Skeletal muscle cell (primary cell): ENCODE measurements at regions not wholly inside any gene's neighbourhood (a gene's known extent, or its start where the extent isn't known, plus 50 kb on each side); places are given as distances from the start of the nearest gene placed in this dataset.

Experiments used
- DNase-seq: peaks from one replicate; pipeline ENCODE4 v3.0.0-alpha.2; 2010; ENCODE audit warnings: low read depth
- H3K4me3 ChIP-seq: 2 replicates; pipeline ENCODE4 v1.5.1; 2011; ENCODE audit warnings: low read depth, mild to moderate bottlenecking, control low read depth, low read length, moderate library complexity

- no peak for DNase-seq
- H3K4me3 ChIP-seq: no peak overlapping the region
These were observed 155.6 kb upstream of the GOLIM4 start for GRCh38 chr3:168251371-168251770.

DNA sequence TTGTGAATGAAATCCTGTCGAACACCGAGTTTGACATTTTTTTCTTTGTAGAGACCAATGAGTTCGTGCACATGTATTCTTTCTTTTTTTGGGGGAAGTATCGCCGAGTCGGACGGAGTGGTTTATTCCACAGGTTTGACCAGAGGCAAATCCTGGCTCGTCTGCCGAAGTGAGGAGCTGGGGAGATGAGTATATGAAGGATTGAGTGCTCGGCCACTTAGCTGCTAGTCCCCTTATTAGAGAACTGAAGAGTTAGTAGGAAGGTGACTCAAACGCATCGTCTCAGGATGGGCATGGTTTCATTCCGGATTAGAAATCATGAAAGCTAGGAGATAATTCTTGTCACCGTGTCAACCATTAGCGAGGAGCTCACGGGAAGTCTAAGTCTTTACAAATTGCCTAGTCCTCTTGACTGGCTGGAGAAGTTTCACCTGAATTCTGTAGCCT lies 154.7 kb upstream of the GOLIM4 start:
- peak overlapping the region; percentile 61 for H3K4me3 ChIP-seq
- DNase-seq: no peak

GRCh38 chr3:168249550-168250414 lies 154.1 kb upstream of the GOLIM4 start:
- H3K4me3 ChIP-seq: peak overlapping the region; percentile 61
- peak; percentile 18 for DNase-seq

DNA sequence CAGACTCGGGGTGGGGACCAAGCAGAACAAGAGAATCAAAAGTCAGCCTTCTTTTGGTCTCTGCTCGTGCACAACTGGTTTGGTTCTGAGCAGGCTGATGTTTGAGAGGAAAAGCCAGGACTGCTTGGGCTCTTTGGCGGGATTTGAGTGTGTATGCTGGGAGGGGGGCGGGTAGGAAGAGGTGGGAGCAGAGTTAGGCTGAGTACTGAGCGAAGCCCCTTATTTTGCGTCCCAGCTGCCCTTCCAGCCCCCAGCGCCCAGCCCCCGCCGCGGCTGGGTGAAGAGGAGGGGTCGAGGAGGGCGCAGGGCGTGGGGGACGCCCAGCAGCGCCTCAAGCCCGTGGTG lies 153.5 kb upstream of the GOLIM4 start:
- DNase-seq: no peak
- peak overlapping the region; percentile 61 for H3K4me3 ChIP-seq

DNA sequence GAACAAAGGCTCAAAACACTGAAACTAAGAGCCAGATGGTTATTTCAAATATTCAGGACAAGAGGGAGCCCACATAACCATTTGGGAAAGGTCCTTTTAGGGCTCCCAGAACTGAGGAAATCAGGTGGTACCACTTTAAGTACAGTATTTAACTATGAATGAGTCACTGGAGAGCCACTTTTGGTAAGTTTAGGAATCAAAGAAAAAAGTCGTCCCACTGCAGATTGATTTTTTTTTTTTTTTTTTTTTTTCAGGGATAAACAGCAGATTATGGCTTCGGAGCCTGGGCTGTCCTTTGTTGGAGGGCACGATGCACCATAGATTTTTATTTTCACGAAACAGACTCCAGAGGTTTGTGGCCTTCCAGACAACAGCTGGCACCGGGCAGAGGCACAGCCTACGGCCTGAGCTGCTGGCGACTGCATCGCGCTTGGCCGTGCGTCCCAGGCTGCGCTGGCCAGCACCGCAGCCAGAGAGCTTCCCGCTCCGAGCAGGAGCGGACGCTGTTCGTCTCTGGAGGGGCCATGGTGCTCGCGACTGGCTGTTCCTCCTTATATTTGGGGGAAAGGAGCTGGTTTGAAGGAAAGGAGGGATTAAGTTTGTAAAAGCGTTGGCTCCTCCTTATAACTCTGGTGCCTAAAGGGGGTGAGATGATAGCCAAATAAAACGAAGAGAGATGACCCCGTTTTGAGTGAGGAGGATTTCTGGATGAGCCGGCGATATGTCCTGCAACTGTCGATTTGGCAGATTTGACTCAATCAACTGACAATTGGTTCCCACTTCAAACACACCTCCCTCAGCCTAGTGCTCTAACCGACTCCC lies 152.9 kb upstream of the GOLIM4 start:
- peak; percentile 8 for DNase-seq
- H3K4me3 ChIP-seq: peak overlapping the region; percentile 61

- DNase-seq: no peak
- H3K4me3 ChIP-seq: no peak overlapping the region
These were observed 145.4 kb upstream of the GOLIM4 start for GRCh38 chr3:168241156-168241555.

DNA sequence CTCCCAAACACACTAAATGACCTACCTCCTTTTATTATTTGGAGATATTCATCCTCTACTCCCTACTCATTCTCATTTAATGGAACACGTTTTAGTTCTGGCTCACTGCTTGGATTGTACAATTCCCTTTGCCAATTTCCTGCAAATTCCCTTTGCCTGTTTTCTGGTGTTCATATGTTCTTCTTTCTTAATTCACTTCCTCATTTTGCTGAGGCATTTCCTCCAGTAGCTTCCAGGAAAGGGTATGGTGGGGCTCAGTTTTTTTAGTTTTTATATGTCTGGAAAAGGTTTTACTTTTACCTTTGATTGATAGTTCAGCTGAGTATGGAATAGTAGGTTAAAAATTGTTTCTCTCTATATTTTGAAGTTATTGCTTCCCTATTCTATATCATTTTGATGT lies 143.6 kb upstream of the GOLIM4 start:
- no peak for DNase-seq
- H3K4me3 ChIP-seq: no peak overlapping the region

DNA sequence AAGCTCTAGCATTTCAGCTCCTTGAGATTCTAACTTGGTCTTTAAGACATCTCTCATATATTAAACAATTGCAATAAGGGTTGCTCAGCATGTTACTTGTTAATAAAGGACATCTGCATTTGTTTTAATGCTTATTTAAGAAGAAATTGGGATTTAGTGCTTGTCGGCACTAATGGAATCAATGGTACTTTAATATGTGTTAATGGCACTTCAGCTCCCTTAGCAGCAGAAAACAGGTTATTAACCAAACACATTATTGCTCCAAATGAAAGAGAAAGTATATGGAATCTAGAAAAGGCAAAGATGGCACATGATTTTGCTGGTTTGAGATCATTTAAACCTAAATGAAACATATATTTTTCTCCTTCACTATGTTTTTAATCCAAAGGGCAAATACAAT lies 137.3 kb upstream of the GOLIM4 start:
- H3K4me3 ChIP-seq: no peak overlapping the region
- DNase-seq: no peak

GRCh38 chr3:168223085-168223484 lies 127.4 kb upstream of the GOLIM4 start:
- H3K4me3 ChIP-seq: no peak overlapping the region
- no peak for DNase-seq

DNA sequence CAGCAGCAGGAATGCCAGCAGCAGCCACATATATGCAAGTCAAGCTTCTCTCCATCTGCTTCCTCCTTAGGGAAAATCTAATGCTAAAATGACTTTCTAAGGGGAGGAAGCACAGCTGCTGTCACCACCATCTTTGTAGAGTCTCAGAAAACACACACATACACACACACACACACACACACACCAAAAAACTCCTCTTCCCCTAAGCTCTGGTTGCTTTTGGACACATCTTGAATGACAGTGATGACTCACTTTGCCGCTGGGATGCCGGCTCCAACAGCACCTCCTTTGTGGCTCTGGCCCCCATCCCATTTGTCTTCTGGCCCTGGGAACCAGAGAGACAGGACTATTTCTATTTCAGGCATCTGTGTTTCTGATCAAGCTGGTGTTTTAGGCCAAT lies 124.8 kb upstream of the GOLIM4 start:
- DNase-seq: no peak
- H3K4me3 ChIP-seq: no peak overlapping the region

DNA sequence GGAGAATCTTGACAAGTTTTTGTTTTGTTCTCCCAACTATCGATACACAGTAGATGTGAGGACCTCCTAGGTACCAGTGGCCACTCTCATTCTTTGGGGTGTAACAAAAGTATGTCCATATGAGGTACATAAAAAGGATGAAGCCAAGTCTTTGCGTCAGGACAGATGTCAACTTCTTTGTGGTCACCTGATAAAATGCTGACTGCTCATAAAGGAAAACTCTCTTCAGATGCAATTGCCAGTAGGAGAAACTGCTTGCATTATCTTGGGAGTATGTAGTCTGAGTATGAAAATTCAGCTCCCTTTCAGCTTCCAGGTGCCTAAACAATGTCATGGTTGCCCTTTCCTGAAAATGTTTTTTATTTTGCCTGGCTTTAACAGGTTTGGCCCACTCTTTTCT lies 123.8 kb upstream of the GOLIM4 start:
- DNase-seq: no peak

DNA sequence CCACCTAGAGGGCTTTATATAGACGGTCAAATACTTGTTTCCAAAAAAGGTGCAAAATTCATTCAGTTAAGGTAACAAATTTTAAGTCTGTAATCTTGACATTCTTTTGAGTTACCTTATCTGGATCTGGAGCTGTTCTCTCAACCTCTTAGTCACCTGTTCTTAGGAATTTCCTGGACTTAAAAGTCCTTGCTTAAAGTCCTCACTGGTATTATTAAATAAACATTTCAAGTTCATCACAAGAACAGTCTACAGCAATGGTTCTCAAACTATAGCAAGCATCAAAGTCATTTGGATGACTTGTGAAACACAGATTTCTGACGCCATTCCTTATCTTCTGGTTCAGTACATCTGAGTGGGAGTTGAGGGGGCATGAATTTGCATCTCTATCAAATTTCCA lies 122.9 kb upstream of the GOLIM4 start:
- no peak overlapping the region for H3K4me3 ChIP-seq
- no peak for DNase-seq

More for the DNA sequence above, 123.8 kb upstream of the GOLIM4 start:
- no peak overlapping the region for H3K4me3 ChIP-seq

DNA sequence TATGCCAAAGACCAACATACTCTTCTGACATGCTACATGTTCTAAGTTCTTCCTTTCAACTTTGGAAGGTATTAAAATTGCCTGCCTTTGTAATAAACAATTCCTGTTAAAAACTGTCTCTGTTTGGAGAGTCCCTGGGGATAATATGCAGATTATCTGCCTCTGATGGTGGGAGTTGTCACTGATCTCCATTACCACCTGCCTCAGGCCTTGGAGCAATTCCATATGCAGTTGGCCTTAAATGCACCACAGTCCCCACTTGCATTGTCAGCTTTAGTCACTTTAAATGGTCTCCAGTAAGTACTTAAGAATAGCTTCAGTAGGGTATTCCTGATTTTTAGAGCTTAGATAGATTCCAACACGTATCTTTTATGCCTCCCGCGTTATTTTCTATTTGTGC lies 121.1 kb upstream of the GOLIM4 start:
- H3K4me3 ChIP-seq: no peak overlapping the region
- no peak for DNase-seq

DNA sequence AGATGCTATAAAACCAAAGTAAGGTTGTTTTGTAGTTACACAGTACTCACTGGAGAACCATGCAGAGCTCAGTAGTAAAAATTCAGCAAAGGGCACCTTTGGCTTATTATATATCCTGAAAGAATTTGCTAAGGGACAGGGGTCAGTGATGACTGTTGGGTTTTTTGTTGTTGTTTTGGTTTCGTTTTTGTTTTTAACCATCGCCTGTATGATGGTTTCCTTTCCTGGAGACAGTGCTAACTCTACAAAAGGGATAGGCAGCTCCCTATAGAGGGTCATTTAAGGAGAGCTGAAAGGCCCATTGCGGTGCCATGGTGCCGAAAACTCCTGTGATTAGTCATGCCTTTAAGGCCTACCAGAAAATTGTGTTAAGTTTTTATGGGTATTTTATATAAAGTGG lies 118.2 kb upstream of the GOLIM4 start:
- H3K4me3 ChIP-seq: no peak overlapping the region

GRCh38 chr3:168212664-168213285 lies 117.1 kb upstream of the GOLIM4 start:
- no peak overlapping the region for H3K4me3 ChIP-seq
- no peak for DNase-seq

More for the DNA sequence above, 118.2 kb upstream of the GOLIM4 start:
- DNase-seq: no peak

DNA sequence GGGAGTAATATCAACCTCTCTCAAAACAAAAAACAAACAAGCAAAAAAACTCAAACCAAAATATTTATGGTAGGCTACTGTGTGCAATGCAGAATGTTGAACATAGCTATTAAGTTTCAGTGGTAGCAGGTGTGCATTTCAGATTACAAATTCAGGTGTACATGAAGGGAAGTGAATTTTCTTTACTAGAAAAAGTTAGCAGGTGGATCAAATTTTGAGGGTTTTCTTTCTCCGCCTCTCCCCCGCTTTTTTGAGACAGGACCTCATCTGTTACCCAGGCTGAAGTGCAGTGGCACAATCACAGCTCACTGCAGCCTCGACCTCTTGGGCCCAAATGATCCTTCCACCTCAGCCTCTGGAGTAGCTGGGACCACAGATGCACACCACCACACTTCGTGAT lies 109.7 kb upstream of the GOLIM4 start:
- H3K4me3 ChIP-seq: no peak overlapping the region
- no peak for DNase-seq

- no peak overlapping the region for H3K4me3 ChIP-seq
- no peak for DNase-seq
These were observed 101.4 kb upstream of the GOLIM4 start for GRCh38 chr3:168197162-168197561.

GRCh38 chr3:168191856-168192255 lies 96.1 kb upstream of the GOLIM4 start:
- DNase-seq: no peak
- no peak overlapping the region for H3K4me3 ChIP-seq

DNA sequence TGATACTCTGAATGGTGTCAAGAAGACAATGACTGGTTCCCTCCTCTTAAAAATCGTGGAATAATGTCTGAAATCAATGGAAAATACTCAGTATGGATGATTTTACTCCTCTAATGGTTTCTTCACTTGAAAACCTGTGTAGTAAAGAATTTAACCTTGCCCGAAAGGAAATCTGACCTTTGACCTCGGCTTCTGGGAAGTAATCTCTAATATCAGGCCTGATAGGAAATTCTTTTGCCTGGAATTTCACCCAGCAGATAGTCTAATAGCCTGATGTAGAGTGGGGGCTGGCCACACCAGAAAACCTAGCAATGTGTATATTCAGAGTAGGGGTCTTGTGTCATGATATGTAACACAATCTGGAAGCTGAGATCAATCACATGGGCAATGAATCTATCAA lies 91.5 kb upstream of the GOLIM4 start:
- H3K4me3 ChIP-seq: no peak overlapping the region
- no peak for DNase-seq

DNA sequence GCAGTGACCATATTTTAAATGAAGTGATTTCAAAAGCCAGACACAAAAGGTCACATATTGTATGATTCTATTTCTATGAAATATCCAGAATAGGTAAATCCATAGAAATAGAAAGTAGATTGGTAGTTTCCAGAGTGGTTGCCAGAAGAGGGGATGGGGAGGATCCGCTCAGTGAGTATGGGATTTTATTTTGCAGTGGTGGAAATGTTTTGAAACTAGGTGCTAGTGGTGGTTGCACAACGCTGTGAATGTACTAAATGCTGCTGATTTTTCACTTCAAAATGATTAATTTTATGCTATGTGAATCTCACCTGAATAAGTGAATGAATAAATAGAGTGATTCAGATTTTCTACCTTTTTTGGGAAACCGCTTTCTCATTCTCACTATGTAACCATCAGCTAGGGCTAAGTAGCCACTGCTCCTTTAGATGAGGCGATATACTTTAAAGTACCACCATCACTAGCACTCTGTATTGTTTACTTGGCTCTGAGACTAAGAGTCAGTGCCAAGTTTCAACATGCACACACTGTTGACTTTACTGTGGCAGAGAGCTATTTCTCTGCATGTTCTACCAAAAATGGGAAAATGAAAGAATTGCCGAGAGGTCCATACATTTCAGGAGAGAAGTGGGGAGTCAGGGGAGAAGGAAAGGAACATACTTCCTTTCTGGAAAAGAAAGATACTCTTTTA lies 90.7 kb upstream of the GOLIM4 start:
- no peak for DNase-seq
- H3K4me3 ChIP-seq: no peak overlapping the region
